Activated CD4-positive, CD25-positive, alpha-beta regulatory T cell treated with anti-CD3 and anti-CD28 coated beads, Interleukin-2, amount 50 U/mL, for 24 hours (primary cell): ENCODE measurements at regions not wholly inside any gene's neighbourhood (a gene's known extent, or its start where the extent isn't known, plus 50 kb on each side); places are given as distances from the start of the nearest gene placed in this dataset.

Source experiments
- ATAC-seq, 2 donors: fragments of 150-1000 bp; cut with Tn5 transposase; one replicate each; pipeline ENCODE4 v1.10.0; 2021; ENCODE audit warnings: mild to moderate bottlenecking in 1 of 2, moderate library complexity in 1 of 2

- no peak for ATAC-seq
Observed at GRCh38 chr5:124102486-124102885, 590.5 kb downstream of the CSNK1G3 start.

- no peak for ATAC-seq
Observed at GRCh38 chr5:124093658-124094057, 581.7 kb downstream of the CSNK1G3 start.

GRCh38 chr5:124090115-124090514, 578.1 kb downstream of the CSNK1G3 start:
- ATAC-seq: no peak

- no peak for ATAC-seq
Observed at GRCh38 chr5:124089578-124089977, 577.6 kb downstream of the CSNK1G3 start.

GRCh38 chr5:124088289-124089032, 576.5 kb downstream of the CSNK1G3 start:
- ATAC-seq: no peak

GRCh38 chr5:124087752-124088151, 575.8 kb downstream of the CSNK1G3 start:
- no peak for ATAC-seq

- ATAC-seq: no peak
Observed at GRCh38 chr5:124080256-124080655, 568.3 kb downstream of the CSNK1G3 start.

GRCh38 chr5:124079062-124079461, 567.1 kb downstream of the CSNK1G3 start:
- ATAC-seq: no peak

GRCh38 chr5:124074500-124074899, 562.5 kb downstream of the CSNK1G3 start:
- ATAC-seq: no peak

GRCh38 chr5:124072570-124072969, 560.6 kb downstream of the CSNK1G3 start:
- ATAC-seq: no peak

- ATAC-seq: no peak
Observed at GRCh38 chr5:124071039-124071438, 559.1 kb downstream of the CSNK1G3 start.

- no peak for ATAC-seq
Observed at GRCh38 chr5:124065508-124065907, 553.5 kb downstream of the CSNK1G3 start.

GRCh38 chr5:124064956-124065355, 553.0 kb downstream of the CSNK1G3 start:
- no peak for ATAC-seq

GRCh38 chr5:124061663-124062062, 549.7 kb downstream of the CSNK1G3 start:
- no peak for ATAC-seq

- ATAC-seq: no peak
Observed at GRCh38 chr5:124061068-124061430, 549.1 kb downstream of the CSNK1G3 start.

GRCh38 chr5:124060413-124061067, 548.6 kb downstream of the CSNK1G3 start:
- ATAC-seq: no peak

GRCh38 chr5:124060011-124060410, 548.0 kb downstream of the CSNK1G3 start:
- ATAC-seq: no peak

- no peak for ATAC-seq
Observed at GRCh38 chr5:124059200-124059599, 547.2 kb downstream of the CSNK1G3 start.

- ATAC-seq: no peak
Observed at GRCh38 chr5:124057724-124058231, 545.8 kb downstream of the CSNK1G3 start.

- no peak for ATAC-seq
Observed at GRCh38 chr5:124056991-124057723, 545.2 kb downstream of the CSNK1G3 start.

GRCh38 chr5:124056326-124056990, 544.5 kb downstream of the CSNK1G3 start:
- no peak for ATAC-seq

- ATAC-seq: no peak
Observed at GRCh38 chr5:124055751-124056150, 543.8 kb downstream of the CSNK1G3 start.

GRCh38 chr5:124054564-124054963, 542.6 kb downstream of the CSNK1G3 start:
- ATAC-seq: no peak
